Heart right ventricle (tissue), 16 donors: ENCODE measurements at regions not wholly inside any gene's neighbourhood (a gene's known extent, or its start where the extent isn't known, plus 50 kb on each side); places are given as distances from the start of the nearest gene placed in this dataset.
A peak's percentile ranks its signal among the peaks of the same experiment; 100 is the strongest.

Experiments used
- ATAC-seq, 8 donors: fragments of 200-7000 bp; cut with Tn5 transposase; one replicate each; pipeline ENCODE4 v1.9.1; 2020; ENCODE audit warnings: mild to moderate bottlenecking in 8 of 8, moderate library complexity in 8 of 8, moderate number of reproducible peaks in 1 of 8
- DNase-seq, 2 donors: peaks; one replicate each; pipeline ENCODE4 v3.0.0-alpha.2; 2020
- H3K27ac ChIP-seq, 10 donors: fragments of 200-600 bp; sonication (generic) in 2 of 10; one replicate each; pipeline versions ENCODE4 v1.5.0 to v1.8.0; 2020 to 2022; ENCODE audit warnings: mild to moderate bottlenecking in 3 of 10
- H3K27me3 ChIP-seq, 7 donors: fragments of 200-600 bp; one replicate each; pipeline ENCODE4 v1.8.0; 2021 to 2022; ENCODE audit warnings: mild to moderate bottlenecking in 2 of 7
- H3K36me3 ChIP-seq, 9 donors: fragments of 200-600 bp; sonication (generic) in 1 of 9; one replicate each; pipeline versions ENCODE4 v1.5.0 to v1.8.0; 2020 to 2022; ENCODE audit warnings: mild to moderate bottlenecking in 2 of 9
- H3K4me1 ChIP-seq, 9 donors: fragments of 200-600 bp; sonication (generic) in 1 of 9; one replicate each; pipeline versions ENCODE4 v1.5.0 to v1.8.0; 2020 to 2022; ENCODE audit warnings: mild to moderate bottlenecking in 4 of 9
- H3K4me3 ChIP-seq, 10 donors: fragments of 200-600 bp; sonication (generic) in 2 of 10; one replicate each; pipeline versions ENCODE4 v1.5.0 to v1.8.0; 2020 to 2022; ENCODE audit warnings: mild to moderate bottlenecking in 7 of 10, moderate library complexity in 2 of 10
- H3K9me3 ChIP-seq, 11 donors: fragments of 200-600 bp in 10 of 11; sonication (generic) in 2 of 11; one replicate each; pipeline versions ENCODE4 v1.5.0 to v1.8.0; 2013 to 2022; ENCODE audit warnings: mild to moderate bottlenecking in 2 of 11, control low read depth in 1 of 11, moderate library complexity in 1 of 11
- WGBS, 2 donors: extraction: QIAGEN DNeasy Blood & Tissue Kit; methylation state at CpG; one replicate each; pipeline ENCODE4 v1.1.7; 2013; ENCODE audit warnings: inconsistent platforms in 1 of 2; 5-methylcytosine and 5-hydroxymethylcytosine counted together
- intact Hi-C, 10 donors: fragments of 100-400 bp; cut with DNase I; formaldehyde crosslinking; loops; one replicate each; pipeline versions ENCODE4 v1.11.1 to v1.14.2; 2022
- TF ChIP-seq, protein P1 (sequence below), 9 donors: fragments of 200-600 bp; sonication (generic) in 2 of 9; IDR thresholded peaks; one replicate each; pipeline versions ENCODE4 v1.5.0 to v1.8.0; 2021 to 2022; ENCODE audit warnings: antibody characterized with exemption in 9 of 9, mild to moderate bottlenecking in 5 of 9, moderate library complexity in 1 of 9
- donor health status: Arrhythmogenic right ventricular cardiomyopathy.
- donor health status: ischemic (EF 13 %, LVEDD 7.1; RV severe dilation, severe dysfunction).
- donor health status: healthy with polysubstance abuse.
- donor health status: DM: no; HTN: yes; CAD: no.
- donor health status: DM: no; HTN: no; CAD: no.
- donor health status: ischemic (EF 25% LVEDD 6.9; RV normal size, moderate dysfunction).
- donor health status: ischemic (EF 25% LVEDD 5.7; RV mildly dilated, moderate dysfunction).
- donor health status: healthy.
- donor health status: DM: yes; HTN: yes; CAD: no.
- donor health status: Ischemic cardiomyopathy.
- donor health status: ischemic (EF 35%, LVEDD 5.7; RV mildly dilated, moderate dysfunction).
- donor health status: nonischemic (EF 11% LVEDD 7.7; RV severe dilation, severe dysfunction).
- donor health status: DM: yes; HTN: yes; CAD: no.
- donor health status: PGD.
- donor health status: ischemic (EF 29% LVEDD 5.4; RV normal size, mild dysfunction).
- donor health status: nonischemic (EF 23%, LVEDD 6.1; RV moderate dilation, normal function).

DNA sequence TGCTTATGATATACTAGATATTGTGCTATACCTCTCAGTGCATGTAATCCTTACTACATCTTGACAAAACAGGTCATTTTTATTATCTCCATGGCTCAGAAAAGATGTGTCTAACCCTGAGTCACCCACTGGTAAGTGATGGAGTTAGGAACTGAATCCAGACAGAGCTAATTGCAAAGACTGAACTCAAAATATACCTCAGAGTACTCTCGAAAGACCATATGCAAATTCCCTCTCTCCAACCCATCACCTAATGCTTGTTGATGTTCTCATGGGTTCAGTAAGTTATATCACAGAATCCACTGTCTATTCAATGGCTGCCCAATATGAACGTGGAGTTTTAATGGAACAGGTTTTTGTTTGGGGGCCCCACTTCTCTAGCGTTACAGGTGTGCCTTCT is 246.0 kb downstream of the PMP22 start:
- WGBS, 2 donors: 92 to 93% methylated on average over 3 of the region's 3 CpGs
- Histone ChIP-seq H3K27ac (no peak overlapping the region), H3K9me3 (peaks cover 0 to 8% (median 0%) of the 10 kb centered on the region in 11 donors), H3K36me3 (no peaks in the 10 kb centered on the region), H3K4me1 (no peaks in the 10 kb centered on the region), H3K4me3 (no peak overlapping the region), H3K27me3 (no peaks in the 10 kb centered on the region)
- no peak for DNase-seq
- TF ChIP-seq, protein P1, sequence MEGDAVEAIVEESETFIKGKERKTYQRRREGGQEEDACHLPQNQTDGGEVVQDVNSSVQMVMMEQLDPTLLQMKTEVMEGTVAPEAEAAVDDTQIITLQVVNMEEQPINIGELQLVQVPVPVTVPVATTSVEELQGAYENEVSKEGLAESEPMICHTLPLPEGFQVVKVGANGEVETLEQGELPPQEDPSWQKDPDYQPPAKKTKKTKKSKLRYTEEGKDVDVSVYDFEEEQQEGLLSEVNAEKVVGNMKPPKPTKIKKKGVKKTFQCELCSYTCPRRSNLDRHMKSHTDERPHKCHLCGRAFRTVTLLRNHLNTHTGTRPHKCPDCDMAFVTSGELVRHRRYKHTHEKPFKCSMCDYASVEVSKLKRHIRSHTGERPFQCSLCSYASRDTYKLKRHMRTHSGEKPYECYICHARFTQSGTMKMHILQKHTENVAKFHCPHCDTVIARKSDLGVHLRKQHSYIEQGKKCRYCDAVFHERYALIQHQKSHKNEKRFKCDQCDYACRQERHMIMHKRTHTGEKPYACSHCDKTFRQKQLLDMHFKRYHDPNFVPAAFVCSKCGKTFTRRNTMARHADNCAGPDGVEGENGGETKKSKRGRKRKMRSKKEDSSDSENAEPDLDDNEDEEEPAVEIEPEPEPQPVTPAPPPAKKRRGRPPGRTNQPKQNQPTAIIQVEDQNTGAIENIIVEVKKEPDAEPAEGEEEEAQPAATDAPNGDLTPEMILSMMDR (IDR thresholded peaks at IDR 0.05): no peak
- no peak for ATAC-seq
- intact Hi-C loops: no loop called here

DNA sequence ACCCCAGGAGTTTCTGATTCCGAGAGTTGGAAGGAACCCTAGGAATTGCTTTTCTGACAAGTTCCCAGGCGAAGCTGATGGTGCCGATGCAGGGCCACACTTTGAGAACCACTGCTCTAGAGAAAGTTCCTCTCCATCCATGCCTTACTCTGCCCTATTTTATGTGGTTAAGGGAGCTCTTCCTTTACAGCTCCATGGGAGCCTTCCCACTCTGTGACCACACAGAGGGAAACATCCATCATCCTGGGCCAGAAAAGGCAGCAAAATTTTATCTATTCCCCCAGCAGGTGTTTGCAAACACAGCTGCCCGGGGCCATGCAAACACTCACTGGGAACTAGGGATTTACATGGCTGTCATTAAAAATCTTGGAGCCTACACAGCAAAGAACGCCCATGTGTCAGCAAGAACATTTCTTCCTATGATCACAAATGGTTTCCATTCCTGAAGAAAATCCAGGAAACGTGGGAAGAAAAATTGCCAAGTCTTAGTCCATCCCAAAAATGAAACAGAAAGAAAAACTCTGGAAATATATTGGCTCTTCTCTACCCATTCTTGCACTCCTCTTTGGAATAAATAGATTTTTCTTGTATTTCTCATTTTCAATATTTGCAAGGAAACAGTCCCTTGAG is 252.7 kb downstream of the PMP22 start:
- peak in 3 of 8 donors; percentile 9 to 35 (median 29) for ATAC-seq
- H3K4me1 ChIP-seq: no peaks in the 10 kb centered on the region
- TF ChIP-seq, protein P1 (IDR thresholded peaks at IDR 0.05): no peak
- WGBS, 2 donors: 55 to 68% methylated on average over 6 of the region's 6 CpGs
- intact Hi-C loops: no loop called here
- no peak overlapping the region for H3K27ac ChIP-seq
- no peaks in the 10 kb centered on the region for H3K9me3 ChIP-seq
- no peak overlapping the region for H3K4me3 ChIP-seq
- H3K36me3 ChIP-seq: no peaks in the 10 kb centered on the region
- no peaks in the 10 kb centered on the region for H3K27me3 ChIP-seq
- DNase-seq: no peak

DNA sequence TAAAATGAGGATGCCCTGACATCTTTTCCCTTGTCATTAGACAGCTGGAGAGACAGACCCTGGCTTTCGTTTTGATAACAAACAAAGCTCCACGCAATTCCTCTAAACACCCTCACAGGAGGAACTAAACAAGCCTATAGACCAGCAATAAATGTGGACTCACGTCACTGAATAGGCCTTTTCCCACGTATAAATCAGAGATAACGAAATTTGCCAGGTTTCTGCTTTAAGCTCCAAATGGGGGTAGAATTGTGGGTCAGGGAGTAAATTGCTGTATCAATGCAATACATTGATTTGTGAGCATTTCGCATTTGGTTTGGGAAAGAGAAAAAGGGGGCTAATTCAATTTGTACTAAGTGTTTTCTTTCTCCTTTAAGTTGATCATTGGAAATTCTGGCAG is 256.0 kb downstream of the PMP22 start:
- no peaks in the 10 kb centered on the region for H3K27me3 ChIP-seq
- no peak overlapping the region for H3K4me3 ChIP-seq
- H3K9me3 ChIP-seq: no peaks in the 10 kb centered on the region
- DNase-seq (no peak), ATAC-seq (no peak)
- 51 to 65% methylated on average over 6 of the region's 6 CpGs for WGBS, 2 donors
- no peak overlapping the region for H3K27ac ChIP-seq
- H3K4me1 ChIP-seq: no peaks in the 10 kb centered on the region
- TF ChIP-seq, protein P1 (IDR thresholded peaks at IDR 0.05): no peak
- intact Hi-C loops: loop anchor here in 1 of 10 donors (10.0 kb wide), 1 partner anchor 146 kb away; no protein-coding TSS in a partner anchor
- H3K36me3 ChIP-seq: no peaks in the 10 kb centered on the region

- peak in 1 of 8 donors; percentile 16 for ATAC-seq
- 74 to 84% methylated on average over 7 of the region's 7 CpGs for WGBS, 2 donors
- no peaks in the 10 kb centered on the region for H3K27me3 ChIP-seq
- H3K4me3 ChIP-seq: no peak overlapping the region
- H3K4me1 ChIP-seq: no peaks in the 10 kb centered on the region
- TF ChIP-seq, protein P1 (IDR thresholded peaks at IDR 0.05): no peak
- DNase-seq: no peak
- no peaks in the 10 kb centered on the region for H3K36me3 ChIP-seq
- H3K9me3 ChIP-seq: no peaks in the 10 kb centered on the region
- H3K27ac ChIP-seq: no peak overlapping the region
- intact Hi-C loops: loop anchor here in 1 of 10 donors (10.0 kb wide), 1 partner anchor 148 kb away; no protein-coding TSS in a partner anchor
Observed at GRCh38 chr17:15007147-15007553, 258.0 kb downstream of the PMP22 start.
